Breast epithelium (tissue), 3 donors: ENCODE measurements at regions not wholly inside any gene's neighbourhood (a gene's known extent, or its start where the extent isn't known, plus 50 kb on each side); places are given as distances from the start of the nearest gene placed in this dataset.

Experiments used
- CTCF ChIP-seq, 3 donors: fragments of 450-650 bp; IDR thresholded peaks; one replicate each; pipeline ENCODE4 v1.5.1; 2016 to 2017; ENCODE audit warnings: antibody characterized with exemption in 3 of 3, mild to moderate bottlenecking in 3 of 3, moderate library complexity in 3 of 3
- POLR2A ChIP-seq: fragments of 450-650 bp; IDR thresholded peaks from one replicate; pipeline ENCODE4 v1.6.1; 2016; ENCODE audit warnings: antibody characterized with exemption, mild to moderate bottlenecking, moderate library complexity
- POLR2AphosphoS5 ChIP-seq, 3 donors: sonication (generic); formaldehyde crosslinking; IDR thresholded peaks; one replicate each; pipeline ENCODE4 v1.6.1; 2017; ENCODE audit warnings: antibody characterized with exemption in 3 of 3

GRCh38 chr22:44608597-44609399 lies 93.2 kb upstream of the PRR5 start:
- TF ChIP-seq CTCF (IDR thresholded peaks at IDR 0.05) (no peak), POLR2A (no peak), POLR2AphosphoS5 (IDR thresholded peaks at IDR 0.05) (no peak)
